Lung (tissue), 11 donors: ENCODE measurements at regions not wholly inside any gene's neighbourhood (a gene's known extent, or its start where the extent isn't known, plus 50 kb on each side); places are given as distances from the start of the nearest gene placed in this dataset.

Source experiments
- ATAC-seq: fragments of 200-7000 bp; cut with Tn5 transposase; one replicate; pipeline ENCODE4 v1.9.1; 2020; ENCODE audit warnings: moderate number of reproducible peaks; ENCODE audit not compliant: insufficient read depth, low FRiP score
- DNase-seq, 3 donors: peaks; one replicate each; pipeline ENCODE4 v3.0.0-alpha.2; 2013 to 2017
- H3K27ac ChIP-seq, 2 donors: one replicate each; pipeline ENCODE4 v1.5.1; 2013; ENCODE audit warnings: mild to moderate bottlenecking in 2 of 2, moderate library complexity in 2 of 2, control low read depth in 1 of 2, inconsistent platforms in 1 of 2, low read depth in 1 of 2, low read length in 1 of 2
- H3K27me3 ChIP-seq, 3 donors: one replicate each; pipeline ENCODE4 v1.5.1; 2013; ENCODE audit warnings: low read length in 2 of 3; ENCODE audit not compliant: control insufficient read depth in 3 of 3, insufficient read depth in 3 of 3
- H3K36me3 ChIP-seq, 4 donors: one replicate each; pipeline ENCODE4 v1.5.1; 2013; ENCODE audit warnings: low read length in 4 of 4, mild to moderate bottlenecking in 1 of 4, moderate library complexity in 1 of 4; ENCODE audit not compliant: control insufficient read depth in 4 of 4, insufficient read depth in 4 of 4
- H3K4me1 ChIP-seq, 5 donors: one replicate each; pipeline ENCODE4 v1.5.1; 2013; ENCODE audit warnings: low read length in 5 of 5, mild to moderate bottlenecking in 2 of 5, moderate library complexity in 1 of 5; ENCODE audit not compliant: control insufficient read depth in 5 of 5, insufficient read depth in 5 of 5
- H3K4me3 ChIP-seq: one replicate; pipeline ENCODE4 v1.5.1; 2013; ENCODE audit warnings: mild to moderate bottlenecking, control low read depth, moderate library complexity
- H3K9ac ChIP-seq, 2 donors: one replicate each; pipeline ENCODE4 v1.5.1; 2013; ENCODE audit warnings: low read length in 2 of 2, control low read depth in 1 of 2; ENCODE audit not compliant: insufficient read depth in 1 of 2
- H3K9me3 ChIP-seq, 4 donors: one replicate each; pipeline ENCODE4 v1.5.1; 2013; ENCODE audit warnings: low read length in 3 of 4, mild to moderate bottlenecking in 1 of 4, moderate library complexity in 1 of 4; ENCODE audit not compliant: control insufficient read depth in 4 of 4, insufficient read depth in 3 of 4
- CTCF ChIP-seq: IDR thresholded peaks from 2 replicates; pipeline ENCODE4 v1.5.1; 2012; ENCODE audit warnings: mild to moderate bottlenecking; ENCODE audit errors: control extremely low read depth, extremely low read depth
- WGBS, 2 donors: extraction: QIAGEN DNeasy Blood & Tissue Kit; methylation state at CpG; one replicate each; pipeline ENCODE4 v1.1.7; 2013; 5-methylcytosine and 5-hydroxymethylcytosine counted together
- donor health status: control.
- donor health status: control.
- donor health status: Bipolar disorder and iron deficiency.
- donor health status: healthy.
- donor health status: DM: yes; HTN: yes; CAD: no.

- no peaks in the 10 kb centered on the region for H3K27me3 ChIP-seq
- no peak overlapping the region for H3K9ac ChIP-seq
- no peaks in the 10 kb centered on the region for H3K36me3 ChIP-seq
- ATAC-seq: no peak
- no peaks in the 10 kb centered on the region for H3K4me1 ChIP-seq
- H3K4me3 ChIP-seq: no peak overlapping the region
- no peak for DNase-seq
- WGBS, 2 donors: 85 to 87% methylated on average over 1 of the region's 1 CpG
- no peak for TF ChIP-seq CTCF
- H3K9me3 ChIP-seq: no peaks in the 10 kb centered on the region
- no peak overlapping the region for H3K27ac ChIP-seq
Measured at GRCh38 chr1:73160759-73161158, 878.4 kb upstream of the NEGR1 start.

GRCh38 chr1:73144311-73144710 lies 862.0 kb upstream of the NEGR1 start:
- Histone ChIP-seq H3K4me1 (no peaks in the 10 kb centered on the region), H3K9ac (no peak overlapping the region), H3K9me3 (no peaks in the 10 kb centered on the region), H3K27ac (no peak overlapping the region), H3K4me3 (no peak overlapping the region), H3K27me3 (no peaks in the 10 kb centered on the region), H3K36me3 (no peaks in the 10 kb centered on the region)
- TF ChIP-seq CTCF: no peak
- no peak for DNase-seq
- ATAC-seq: no peak

- H3K9me3 ChIP-seq: no peaks in the 10 kb centered on the region
- no peak overlapping the region for H3K4me3 ChIP-seq
- H3K27ac ChIP-seq: no peak overlapping the region
- H3K9ac ChIP-seq: no peak overlapping the region
- H3K27me3 ChIP-seq: no peaks in the 10 kb centered on the region
- H3K4me1 ChIP-seq: no peaks in the 10 kb centered on the region
- no peak for ATAC-seq
- DNase-seq: no peak
- TF ChIP-seq CTCF: no peak
- no peaks in the 10 kb centered on the region for H3K36me3 ChIP-seq
Measured at GRCh38 chr1:73136975-73137374, 854.6 kb upstream of the NEGR1 start.

GRCh38 chr1:73106931-73107330 lies 824.6 kb upstream of the NEGR1 start:
- Histone ChIP-seq H3K4me3 (no peak overlapping the region), H3K36me3 (no peaks in the 10 kb centered on the region), H3K9ac (no peak overlapping the region), H3K4me1 (no peaks in the 10 kb centered on the region), H3K27me3 (no peaks in the 10 kb centered on the region), H3K27ac (no peak overlapping the region), H3K9me3 (peaks cover 0 to 11% (median 0%) of the 10 kb centered on the region in 4 donors)
- TF ChIP-seq CTCF: no peak
- WGBS, 2 donors: 86 to 89% methylated on average over 2 of the region's 2 CpGs
- ATAC-seq (no peak), DNase-seq (peak in 1 of 3 donors; percentile 9)
